ENCODE measurements at regions not wholly inside any gene's neighbourhood (a gene's known extent, or its start where the extent isn't known, plus 50 kb on each side); places are given as distances from the start of the nearest gene placed in this dataset.

- TF ChIP-seq CTCF (IDR thresholded peaks at IDR 0.05; ENCODE audit: unreplicated experiment), result no peak
- H3K4me1 Mint-ChIP-seq (ENCODE audit: low read depth), result no peaks in the 10 kb centered on the region
- H3K4me3 Mint-ChIP-seq (ENCODE audit: low read depth), result no peak overlapping the region
- H3K36me3 Mint-ChIP-seq (ENCODE audit: insufficient read depth), result peaks cover 1% of the 10 kb centered on the region
- DNase-seq (ENCODE audit: low spot score, unreplicated experiment), result no peak
- H3K27me3 Mint-ChIP-seq, result peaks cover 13% of the 10 kb centered on the region
- no peaks in the 10 kb centered on the region for H3K9me3 Mint-ChIP-seq (ENCODE audit: low read depth)
- H3K27ac Mint-ChIP-seq, result no peak overlapping the region
Measured at GRCh38 chr15:31472636-31473384, 146.2 kb downstream of the KLF13 start.

GRCh38 chr15:31473385-31474058 lies 146.9 kb downstream of the KLF13 start:
- TF ChIP-seq CTCF (IDR thresholded peaks at IDR 0.05; ENCODE audit: unreplicated experiment), result no peak
- Mint-ChIP-seq H3K9me3 (ENCODE audit: low read depth) (no peaks in the 10 kb centered on the region), H3K27me3 (peaks cover 11% of the 10 kb centered on the region), H3K4me1 (ENCODE audit: low read depth) (no peaks in the 10 kb centered on the region), H3K36me3 (ENCODE audit: insufficient read depth) (peaks cover 1% of the 10 kb centered on the region), H3K27ac (no peak overlapping the region), H3K4me3 (ENCODE audit: low read depth) (no peak overlapping the region)
- DNase-seq (ENCODE audit: low spot score, unreplicated experiment), result no peak

GRCh38 chr15:31474059-31474868 lies 147.6 kb downstream of the KLF13 start:
- no peak for TF ChIP-seq CTCF (IDR thresholded peaks at IDR 0.05; ENCODE audit: unreplicated experiment)
- Mint-ChIP-seq H3K9me3 (ENCODE audit: low read depth) (no peaks in the 10 kb centered on the region), H3K36me3 (ENCODE audit: insufficient read depth) (peaks cover 1% of the 10 kb centered on the region), H3K4me3 (ENCODE audit: low read depth) (no peak overlapping the region), H3K27me3 (peaks cover 12% of the 10 kb centered on the region), H3K4me1 (ENCODE audit: low read depth) (no peaks in the 10 kb centered on the region), H3K27ac (no peak overlapping the region)
- no peak for DNase-seq (ENCODE audit: low spot score, unreplicated experiment)

GRCh38 chr15:31476236-31476810 lies 149.7 kb downstream of the KLF13 start:
- H3K27ac Mint-ChIP-seq, result no peak overlapping the region
- H3K36me3 Mint-ChIP-seq (ENCODE audit: insufficient read depth), result peaks cover 1% of the 10 kb centered on the region
- H3K27me3 Mint-ChIP-seq, result peaks cover 21% of the 10 kb centered on the region
- no peak for TF ChIP-seq CTCF (IDR thresholded peaks at IDR 0.05; ENCODE audit: unreplicated experiment)
- no peak overlapping the region for H3K4me3 Mint-ChIP-seq (ENCODE audit: low read depth)
- no peaks in the 10 kb centered on the region for H3K9me3 Mint-ChIP-seq (ENCODE audit: low read depth)
- H3K4me1 Mint-ChIP-seq (ENCODE audit: low read depth), result no peaks in the 10 kb centered on the region
- no peak for DNase-seq (ENCODE audit: low spot score, unreplicated experiment)

GRCh38 chr15:31476866-31477265 lies 150.2 kb downstream of the KLF13 start:
- Mint-ChIP-seq H3K27me3 (peaks cover 24% of the 10 kb centered on the region), H3K4me1 (ENCODE audit: low read depth) (no peaks in the 10 kb centered on the region), H3K4me3 (ENCODE audit: low read depth) (no peak overlapping the region), H3K9me3 (ENCODE audit: low read depth) (no peaks in the 10 kb centered on the region), H3K27ac (no peak overlapping the region), H3K36me3 (ENCODE audit: insufficient read depth) (peaks cover 1% of the 10 kb centered on the region)
- TF ChIP-seq CTCF (IDR thresholded peaks at IDR 0.05; ENCODE audit: unreplicated experiment), result no peak
- DNase-seq (ENCODE audit: low spot score, unreplicated experiment), result no peak

Data from progenitor cell of endocrine pancreas (in vitro differentiated cells).